ENCODE measurements at regions not wholly inside any gene's neighbourhood (a gene's known extent, or its start where the extent isn't known, plus 50 kb on each side); places are given as distances from the start of the nearest gene placed in this dataset.

GRCh38 chr5:135223404-135223803 lies 175.6 kb downstream of the MACROH2A1 start:
- H4K91ac ChIP-seq (ENCODE audit: insufficient read length, low read depth, low read length) = no peak overlapping the region
- H3K9me3 Mint-ChIP-seq = no peaks in the 10 kb centered on the region
- no peak overlapping the region for H3K14ac ChIP-seq (ENCODE audit: insufficient read depth, low read length)
- no peak overlapping the region for H3K27ac Mint-ChIP-seq
- peaks cover 45% of the 10 kb centered on the region for H3K27me3 Mint-ChIP-seq (ENCODE audit: low read depth)
- H3K9me3 ChIP-seq (ENCODE audit: control insufficient read depth, low read depth, low read length) = no peaks in the 10 kb centered on the region
- no peaks in the 10 kb centered on the region for H3K4me1 ChIP-seq (ENCODE audit: insufficient read depth, low read length)
- H2BK12ac ChIP-seq (ENCODE audit: insufficient read length, low read depth, low read length) = no peak overlapping the region
- H3K27me3 ChIP-seq (ENCODE audit: insufficient read depth, low read length) = no peaks in the 10 kb centered on the region
- no peak overlapping the region for H2BK15ac ChIP-seq (ENCODE audit: low read depth, low read length)
- H2AFZ ChIP-seq (ENCODE audit: low read length) = no peak overlapping the region
- H3T11ph ChIP-seq (ENCODE audit: low read length) = no peak overlapping the region
- no peak overlapping the region for H2BK20ac ChIP-seq (ENCODE audit: low read depth, low read length, poor library complexity, severe bottlenecking)
- WGBS (ENCODE audit: extremely low coverage, insufficient read length, low lambda C conversion rate) = no CpG with 5 or more reads among the region's 2 CpGs
- H3K4me1 Mint-ChIP-seq = peaks cover 15 to 16% of the 10 kb centered on the region in 2 experiments
- H3K9ac ChIP-seq (ENCODE audit: extremely low read depth, insufficient read length, low read length) = no peak overlapping the region
- H4K5ac ChIP-seq (ENCODE audit: insufficient read length, low read depth, low read length) = no peak overlapping the region
- H2BK5ac ChIP-seq (ENCODE audit: insufficient read length, low read length) = no peak overlapping the region
- H3K79me1 ChIP-seq (ENCODE audit: insufficient read depth, low read depth, low read length, poor library complexity, severe bottlenecking) = no peaks in the 10 kb centered on the region
- no peak overlapping the region for H3K56ac ChIP-seq (ENCODE audit: insufficient read length, low read depth, low read length)
- H3K27ac ChIP-seq (ENCODE audit: insufficient read length, low read depth, low read length) = no peak overlapping the region
- H3K36me3 Mint-ChIP-seq (ENCODE audit: insufficient read depth in 1 of 3, low read depth in 3 of 3) = no peaks in the 10 kb centered on the region; a peak in 1 of 7 replicates
- H2BK120ac ChIP-seq (ENCODE audit: low read depth, low read length, poor library complexity, severe bottlenecking) = no peak overlapping the region
- no peak overlapping the region for H3K4me2 ChIP-seq (ENCODE audit: insufficient read depth, insufficient read length, low read length)
- H3K23me2 ChIP-seq (ENCODE audit: insufficient read length, low read depth, low read length, poor library complexity, severe bottlenecking) = no peaks in the 10 kb centered on the region
- H4K8ac ChIP-seq (replicated peaks; ENCODE audit: insufficient read length, low read depth, low read length) = no peak overlapping the region
- no peak for TF ChIP-seq CTCF (conservative IDR thresholded peaks at IDR 0.05)
- no peak overlapping the region for H3K4ac ChIP-seq (ENCODE audit: low read depth, low read length)
- H3K18ac ChIP-seq (ENCODE audit: insufficient read length, low read depth, low read length) = no peak overlapping the region
- H4K20me1 ChIP-seq (ENCODE audit: control insufficient read depth, insufficient read depth, insufficient read length) = no peaks in the 10 kb centered on the region
- no peak overlapping the region for H3K23ac ChIP-seq (ENCODE audit: insufficient read length, low read depth, low read length)
- no peak for DNase-seq
- no peak overlapping the region for H3K4me3 Mint-ChIP-seq
- no peaks in the 10 kb centered on the region; the same call in 1 of the 2 replicates for H3K79me2 ChIP-seq (ENCODE audit: insufficient read depth, low read length)
- H2AK5ac ChIP-seq (ENCODE audit: insufficient read length, low read length) = no peak overlapping the region
